Gastroesophageal sphincter (tissue), 4 donors: ENCODE measurements at regions not wholly inside any gene's neighbourhood (a gene's known extent, or its start where the extent isn't known, plus 50 kb on each side); places are given as distances from the start of the nearest gene placed in this dataset.

Experiments
- ATAC-seq: fragments of 150-250 bp; one replicate; pipeline ENCODE4 v1.9.1; 2016; ENCODE audit warnings: mild to moderate bottlenecking, moderate library complexity
- H3K27ac ChIP-seq, 4 donors: fragments of 200-600 bp; sonication (generic) in 3 of 4; 1 replicate in 3 of 4; 2 replicates in 1 of 4; pipeline ENCODE4 v1.5.1; 2016 to 2019
- H3K27me3 ChIP-seq: fragments of 200-600 bp; sonication (generic); one replicate; pipeline ENCODE4 v1.5.1; 2019
- H3K36me3 ChIP-seq, 2 donors: fragments of 200-600 bp; sonication (generic); one replicate each; pipeline ENCODE4 v1.5.1; 2019; ENCODE audit warnings: control low read depth in 1 of 2
- H3K4me1 ChIP-seq, 3 donors: fragments of 200-600 bp; sonication (generic); 1 replicate in 2 of 3; 2 replicates in 1 of 3; pipeline ENCODE4 v1.5.1; 2016 to 2019; ENCODE audit warnings: control low read depth in 2 of 3
- H3K4me3 ChIP-seq, 2 donors: fragments of 200-600 bp; sonication (generic); one replicate each; pipeline ENCODE4 v1.5.1; 2019; ENCODE audit warnings: mild to moderate bottlenecking in 1 of 2, moderate library complexity in 1 of 2
- H3K9me3 ChIP-seq, 3 donors: fragments of 200-600 bp; sonication (generic); one replicate each; pipeline ENCODE4 v1.5.1; 2017 to 2019; ENCODE audit warnings: control low read depth in 2 of 3
- EP300 ChIP-seq: sonication (generic); formaldehyde crosslinking; IDR thresholded peaks from one replicate; pipeline ENCODE4 v1.6.1; 2017; ENCODE audit warnings: antibody characterized with exemption, mild to moderate bottlenecking
- POLR2A ChIP-seq, 2 donors: fragments of 450-650 bp; IDR thresholded peaks; one replicate each; pipeline ENCODE4 v1.6.1; 2017; ENCODE audit warnings: antibody characterized with exemption in 2 of 2, mild to moderate bottlenecking in 2 of 2, moderate library complexity in 1 of 2
- POLR2AphosphoS5 ChIP-seq: sonication (generic); formaldehyde crosslinking; IDR thresholded peaks from one replicate; pipeline ENCODE4 v1.6.1; 2017; ENCODE audit warnings: antibody characterized with exemption
- WGBS, 2 donors: methylation state at CpG; one replicate each; pipeline ENCODE4 v1.1.5; 2018; ENCODE audit warnings: low coverage in 1 of 2; 5-methylcytosine and 5-hydroxymethylcytosine counted together
- TF ChIP-seq, protein P1 (sequence below), 4 experiments: fragments of 200-600 bp in 2 of 4; fragments of 450-650 bp in 2 of 4; sonication (generic) in 1 of 4; IDR thresholded peaks; one replicate each; pipeline ENCODE4 v1.5.1; 2017 to 2019; ENCODE audit warnings: antibody characterized with exemption in 4 of 4, mild to moderate bottlenecking in 2 of 4, moderate library complexity in 2 of 4

DNA sequence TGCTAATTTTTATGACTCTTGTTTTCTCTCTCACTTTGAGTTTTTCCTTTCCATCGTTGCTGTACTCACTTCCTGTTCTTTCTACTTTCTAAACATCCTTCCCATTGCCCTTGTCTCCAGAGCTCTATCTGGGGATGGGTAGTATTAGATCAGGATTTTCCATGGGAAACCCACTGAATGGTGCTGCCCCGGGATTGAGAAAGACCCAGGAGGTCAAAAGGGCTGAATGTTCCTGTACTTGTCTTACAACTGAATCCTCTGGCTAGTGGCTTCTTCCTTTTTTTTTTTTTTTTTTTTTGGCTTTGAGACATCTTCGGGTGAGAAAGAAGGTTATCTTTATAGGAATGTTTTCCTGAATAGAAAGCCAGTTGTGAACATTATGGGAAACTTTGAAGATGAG is 364.8 kb upstream of the SLC14A2 start:
- no peaks in the 10 kb centered on the region for H3K27me3 ChIP-seq
- TF ChIP-seq, protein P1, sequence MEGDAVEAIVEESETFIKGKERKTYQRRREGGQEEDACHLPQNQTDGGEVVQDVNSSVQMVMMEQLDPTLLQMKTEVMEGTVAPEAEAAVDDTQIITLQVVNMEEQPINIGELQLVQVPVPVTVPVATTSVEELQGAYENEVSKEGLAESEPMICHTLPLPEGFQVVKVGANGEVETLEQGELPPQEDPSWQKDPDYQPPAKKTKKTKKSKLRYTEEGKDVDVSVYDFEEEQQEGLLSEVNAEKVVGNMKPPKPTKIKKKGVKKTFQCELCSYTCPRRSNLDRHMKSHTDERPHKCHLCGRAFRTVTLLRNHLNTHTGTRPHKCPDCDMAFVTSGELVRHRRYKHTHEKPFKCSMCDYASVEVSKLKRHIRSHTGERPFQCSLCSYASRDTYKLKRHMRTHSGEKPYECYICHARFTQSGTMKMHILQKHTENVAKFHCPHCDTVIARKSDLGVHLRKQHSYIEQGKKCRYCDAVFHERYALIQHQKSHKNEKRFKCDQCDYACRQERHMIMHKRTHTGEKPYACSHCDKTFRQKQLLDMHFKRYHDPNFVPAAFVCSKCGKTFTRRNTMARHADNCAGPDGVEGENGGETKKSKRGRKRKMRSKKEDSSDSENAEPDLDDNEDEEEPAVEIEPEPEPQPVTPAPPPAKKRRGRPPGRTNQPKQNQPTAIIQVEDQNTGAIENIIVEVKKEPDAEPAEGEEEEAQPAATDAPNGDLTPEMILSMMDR (IDR thresholded peaks at IDR 0.05), result no peak
- no peak for ATAC-seq
- no peaks in the 10 kb centered on the region for H3K9me3 ChIP-seq
- peak overlapping the region; percentile 83 to 85 (median 84) for H3K27ac ChIP-seq
- no peaks in the 10 kb centered on the region for H3K36me3 ChIP-seq
- 38 to 72% methylated on average over 3 of the region's 3 CpGs for WGBS, 2 donors
- peaks cover 23 to 92% (median 31%) of the 10 kb centered on the region in 3 donors for H3K4me1 ChIP-seq
- H3K4me3 ChIP-seq, result no peak overlapping the region

DNA sequence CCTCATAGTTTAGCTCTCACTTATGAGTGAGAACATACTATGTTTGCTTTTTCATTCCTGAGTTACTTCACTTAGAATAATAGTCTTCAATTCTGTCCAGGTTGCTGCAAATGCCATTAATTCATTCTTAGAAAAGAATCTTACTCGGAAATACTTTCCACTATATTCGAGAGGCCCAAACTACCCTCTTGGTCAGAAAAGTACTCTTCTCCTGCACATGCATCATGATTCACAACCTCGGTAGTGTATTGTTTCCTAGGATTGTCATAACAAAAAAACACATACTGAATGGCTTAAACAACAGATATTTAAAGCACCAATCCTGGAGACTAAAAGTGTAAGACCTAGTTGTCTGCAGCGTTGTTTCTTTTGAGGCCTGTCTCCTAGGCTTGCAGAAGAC is 364.0 kb upstream of the SLC14A2 start:
- Histone ChIP-seq H3K27ac (peak overlapping the region in 3 of 4 donors; percentile 53 to 85 (median 83)), H3K4me1 (peaks cover 23 to 92% (median 33%) of the 10 kb centered on the region in 3 donors), H3K9me3 (no peaks in the 10 kb centered on the region), H3K27me3 (no peaks in the 10 kb centered on the region), H3K4me3 (no peak overlapping the region), H3K36me3 (no peaks in the 10 kb centered on the region)
- TF ChIP-seq, protein P1 (IDR thresholded peaks at IDR 0.05), result no peak
- TF ChIP-seq POLR2AphosphoS5 (no peak), EP300 (no peak), POLR2A (IDR thresholded peaks at IDR 0.05) (no peak)
- no peak for ATAC-seq
- 78 to 84% methylated on average over 4 of the region's 4 CpGs for WGBS, 2 donors

DNA sequence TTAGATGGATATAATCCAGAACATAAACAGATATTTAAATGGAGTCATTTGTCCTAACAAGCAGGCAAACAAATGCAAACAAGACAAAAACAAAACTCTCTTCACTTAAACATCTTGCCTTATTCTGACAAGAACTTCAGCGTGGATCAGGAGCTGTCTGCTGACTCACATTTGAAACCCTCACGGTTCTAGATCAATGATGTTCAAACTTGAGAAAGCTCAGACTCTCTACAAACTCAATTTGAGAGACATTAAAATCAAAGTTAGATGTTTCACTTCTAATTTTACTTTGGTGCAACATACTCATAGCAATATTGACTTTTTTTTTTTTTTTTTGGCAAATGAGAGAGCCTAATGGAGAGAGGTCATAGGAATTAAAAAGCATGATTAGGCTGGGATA is 362.8 kb upstream of the SLC14A2 start:
- WGBS, 2 donors, result 69 to 87% methylated on average over 2 of the region's 2 CpGs
- TF ChIP-seq, protein P1 (IDR thresholded peaks at IDR 0.05), result no peak
- TF ChIP-seq POLR2A (IDR thresholded peaks at IDR 0.05) (no peak), POLR2AphosphoS5 (no peak), EP300 (no peak)
- Histone ChIP-seq H3K27me3 (no peaks in the 10 kb centered on the region), H3K4me1 (peaks cover 23 to 87% (median 32%) of the 10 kb centered on the region in 3 donors), H3K36me3 (no peaks in the 10 kb centered on the region), H3K4me3 (no peak overlapping the region), H3K27ac (peak overlapping the region in 1 of 4 donors; percentile 85), H3K9me3 (no peaks in the 10 kb centered on the region)
- no peak for ATAC-seq

DNA sequence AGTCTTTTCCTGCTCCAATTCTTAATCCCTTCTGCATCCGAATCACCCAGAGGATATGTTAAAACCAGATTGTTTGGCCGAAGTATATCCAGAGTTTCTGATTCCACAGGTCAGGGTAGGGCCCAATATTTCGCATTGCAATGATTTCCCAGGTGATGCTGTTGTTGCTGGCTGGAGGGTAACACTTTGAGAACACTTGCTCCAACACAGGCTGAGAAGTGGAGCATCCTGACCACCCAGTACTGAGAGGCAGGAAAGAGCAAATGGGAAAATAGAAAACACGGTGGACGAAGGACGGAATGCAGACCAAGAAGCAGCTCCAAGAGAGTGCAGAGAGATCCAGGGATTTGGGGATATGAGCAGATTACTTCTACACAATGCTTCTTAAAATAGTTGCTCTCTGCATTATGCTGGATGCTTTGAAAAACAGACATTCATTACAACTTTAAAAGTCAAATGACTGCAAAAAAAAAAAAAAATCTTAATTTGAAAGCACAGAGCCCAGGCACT is 362.2 kb upstream of the SLC14A2 start:
- Histone ChIP-seq H3K4me3 (no peak overlapping the region), H3K9me3 (no peaks in the 10 kb centered on the region), H3K4me1 (peaks cover 19 to 80% (median 28%) of the 10 kb centered on the region in 3 donors), H3K27me3 (no peaks in the 10 kb centered on the region), H3K36me3 (no peaks in the 10 kb centered on the region), H3K27ac (no peak overlapping the region)
- TF ChIP-seq EP300 (no peak), POLR2AphosphoS5 (no peak), POLR2A (IDR thresholded peaks at IDR 0.05) (no peak)
- TF ChIP-seq, protein P1 (IDR thresholded peaks at IDR 0.05), result no peak
- no peak for ATAC-seq
- WGBS, 2 donors, result 47 to 78% methylated on average over 6 of the region's 6 CpGs

DNA sequence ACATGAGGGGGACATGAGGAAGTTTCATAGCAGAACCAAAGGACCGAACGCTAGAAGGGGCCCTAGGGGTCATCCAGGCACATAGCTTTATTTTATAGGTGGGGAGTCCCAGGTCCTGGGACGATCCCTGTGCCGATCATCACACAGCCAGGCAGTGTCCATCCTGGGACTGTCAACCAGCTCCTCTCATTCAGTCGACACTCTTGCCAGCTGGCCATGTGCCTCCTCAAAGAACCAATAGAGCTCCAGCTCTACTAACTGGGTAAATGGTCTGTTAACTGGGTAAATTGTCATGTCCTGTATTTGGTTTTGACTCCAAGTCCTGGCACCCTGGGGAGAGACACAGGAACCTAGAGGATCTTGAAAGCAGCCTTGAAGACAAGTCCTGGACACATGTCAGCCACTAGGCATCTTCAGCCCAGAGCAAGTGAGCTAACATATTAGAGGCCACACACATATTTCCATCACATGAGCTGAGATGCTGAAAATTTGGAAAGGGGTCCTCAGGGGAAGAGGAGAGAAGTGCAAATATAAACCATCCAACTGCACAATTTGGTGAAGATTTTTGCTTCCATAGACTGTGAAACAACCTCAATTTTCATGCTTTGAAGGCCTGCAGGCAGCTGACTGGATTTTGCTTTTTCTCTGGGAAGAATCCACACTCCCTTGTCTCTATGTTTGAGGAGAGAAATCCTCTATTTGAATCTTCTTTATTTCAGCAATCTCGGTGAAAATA is 361.1 kb upstream of the SLC14A2 start:
- no peak for ATAC-seq
- no peaks in the 10 kb centered on the region for H3K9me3 ChIP-seq
- H3K36me3 ChIP-seq, result no peaks in the 10 kb centered on the region
- TF ChIP-seq POLR2A (IDR thresholded peaks at IDR 0.05), result no peak
- TF ChIP-seq POLR2AphosphoS5, result no peak
- TF ChIP-seq, protein P1 (IDR thresholded peaks at IDR 0.05), result no peak
- no peak for TF ChIP-seq EP300
- peaks cover 18 to 71% (median 21%) of the 10 kb centered on the region in 3 donors for H3K4me1 ChIP-seq
- no peak overlapping the region for H3K4me3 ChIP-seq
- no peaks in the 10 kb centered on the region for H3K27me3 ChIP-seq
- peak overlapping the region in 3 of 4 donors; percentile 54 to 69 (median 65) for H3K27ac ChIP-seq
- 82 to 87% methylated on average over 3 to 5 of the region's 6 CpGs for WGBS, 2 donors
